ENCODE measurements at regions not wholly inside any gene's neighbourhood (a gene's known extent, or its start where the extent isn't known, plus 50 kb on each side); places are given as distances from the start of the nearest gene placed in this dataset.

DNA sequence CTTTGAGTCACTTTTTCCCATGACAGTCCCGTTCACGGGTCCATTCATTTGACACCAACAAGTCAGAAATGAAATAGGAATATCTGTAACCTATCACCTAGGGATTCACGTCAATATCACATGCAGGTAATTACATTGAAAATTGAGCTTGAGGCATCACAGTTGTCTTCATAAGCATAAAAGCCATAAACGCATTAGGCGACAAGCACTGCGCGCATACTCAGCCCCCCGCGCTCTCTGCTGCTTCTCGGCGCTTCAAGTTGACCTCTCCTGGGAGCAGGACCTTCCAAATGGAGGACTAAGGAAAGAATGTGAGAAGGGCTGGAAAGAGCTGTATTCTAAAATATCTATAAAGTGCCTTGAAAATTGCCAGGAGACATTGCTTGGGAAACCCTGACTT lies 130.5 kb upstream of the TNS3 start:
- TF ChIP-seq POLR2A (IDR thresholded peaks at IDR 0.05) (no peak), CTCF (IDR thresholded peaks at IDR 0.05) (no peak), EP300 (IDR thresholded peaks at IDR 0.05) (no peak)
